ENCODE measurements at regions not wholly inside any gene's neighbourhood (a gene's known extent, or its start where the extent isn't known, plus 50 kb on each side); places are given as distances from the start of the nearest gene placed in this dataset.

DNA sequence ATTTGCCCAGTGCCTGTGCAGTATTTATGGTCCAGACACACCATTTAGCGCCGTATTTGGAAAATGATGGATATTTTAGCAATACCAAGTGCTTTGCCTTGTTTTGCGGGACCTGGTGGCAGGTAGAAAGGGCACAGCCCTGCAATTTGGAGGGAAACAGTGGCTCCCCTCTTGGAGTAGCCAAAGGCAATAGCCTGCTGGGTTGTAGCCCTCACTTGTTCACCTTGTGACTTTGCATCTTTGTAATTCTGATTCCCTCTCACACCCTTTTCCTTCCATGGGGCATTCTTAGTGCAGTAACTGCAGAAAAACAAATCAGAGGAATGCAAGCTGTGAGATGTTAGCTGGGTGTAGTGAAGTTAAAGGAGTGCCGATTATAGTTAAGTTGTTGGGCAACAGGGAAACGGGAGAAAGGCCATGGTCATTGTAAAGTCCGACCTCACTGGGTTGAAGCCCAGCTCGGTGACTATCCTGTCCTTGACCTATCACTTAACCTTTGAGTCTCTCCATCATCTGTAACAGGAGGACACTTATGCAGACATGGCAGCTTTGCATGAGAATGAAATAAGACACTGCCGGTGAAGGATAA lies 131.0 kb upstream of the KLHL25 start:
- H3K9me3 ChIP-seq (ENCODE audit: control insufficient read depth, low read length), result no peaks in the 10 kb centered on the region
- H3K23ac ChIP-seq (ENCODE audit: low read length in 2 of 2), result no peak overlapping the region
- H3K4ac ChIP-seq (ENCODE audit: low read depth in 1 of 2, low read length in 2 of 2), result no peak overlapping the region
- no peak overlapping the region for H2AK5ac ChIP-seq (ENCODE audit: low read length, severe bottlenecking)
- WGBS, result 66% methylated on average over 8 of the region's 8 CpGs
- no peak overlapping the region for H3K4me2 ChIP-seq (ENCODE audit: low read length, poor library complexity, severe bottlenecking)
- no peak overlapping the region for H3K27ac ChIP-seq (ENCODE audit: low read length, poor library complexity, severe bottlenecking)
- H3K4me1 ChIP-seq (ENCODE audit: control insufficient read depth, insufficient read depth, low read depth, low read length), result no peaks in the 10 kb centered on the region
- H2BK5ac ChIP-seq (ENCODE audit: low read depth, low read length, poor library complexity, severe bottlenecking), result no peak overlapping the region
- H3K18ac ChIP-seq (ENCODE audit: low read depth in 1 of 2, low read length in 2 of 2), result no peak overlapping the region
- no peak overlapping the region for H3K14ac ChIP-seq (ENCODE audit: low read length in 2 of 2)
- no peak overlapping the region for H2AFZ ChIP-seq (ENCODE audit: low read depth, low read length)
- H3K27me3 ChIP-seq (ENCODE audit: control insufficient read depth in 1 of 2, insufficient read depth in 1 of 2, low read length in 2 of 2), result no peaks in the 10 kb centered on the region
- no peak overlapping the region for H2BK15ac ChIP-seq (ENCODE audit: low read depth, poor library complexity, severe bottlenecking)
- no peak overlapping the region for H2BK12ac ChIP-seq (ENCODE audit: low read length in 2 of 2)
- H3K79me1 ChIP-seq (replicated peaks; ENCODE audit: low read length, poor library complexity, severe bottlenecking), result no peaks in the 10 kb centered on the region
- DNase-seq, result no peak
- H3K36me3 ChIP-seq (ENCODE audit: control insufficient read depth in 1 of 2, insufficient read depth in 2 of 2, low read depth in 1 of 2, low read length in 2 of 2), result no peaks in the 10 kb centered on the region
- no peak overlapping the region for H3K9ac ChIP-seq (ENCODE audit: low read length)
- no peak overlapping the region for H3K4me3 ChIP-seq (ENCODE audit: insufficient read depth in 1 of 2, low read depth in 1 of 2, low read length in 2 of 2)
- H4K91ac ChIP-seq (ENCODE audit: low read length), result no peak overlapping the region
- H2BK120ac ChIP-seq (ENCODE audit: low read depth, low read length), result no peak overlapping the region
- no peak overlapping the region for H4K8ac ChIP-seq (ENCODE audit: low read length)

DNA sequence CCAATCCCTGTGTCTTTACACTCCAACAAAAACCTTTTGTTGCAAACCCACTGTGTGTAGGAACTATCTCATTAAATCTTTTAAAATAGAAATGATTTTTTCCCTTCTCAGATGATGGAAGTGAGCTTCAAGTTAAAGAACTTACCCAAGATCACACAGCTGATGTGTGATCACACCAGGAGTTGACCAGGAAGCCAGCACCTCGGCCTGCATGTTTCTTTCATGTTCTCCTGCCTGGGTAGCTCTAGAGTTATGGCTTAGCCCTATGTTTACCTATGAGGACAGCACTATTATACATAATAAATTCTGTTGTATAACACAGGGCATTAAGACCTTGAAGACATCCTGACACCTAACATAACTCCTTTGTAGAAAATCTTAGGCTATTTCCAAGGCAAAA lies 132.1 kb upstream of the KLHL25 start:
- no peaks in the 10 kb centered on the region for H3K9me3 ChIP-seq (ENCODE audit: control insufficient read depth, low read length)
- no peak overlapping the region for H3K4me2 ChIP-seq (ENCODE audit: low read length, poor library complexity, severe bottlenecking)
- H3K14ac ChIP-seq (ENCODE audit: low read length in 2 of 2), result no peak overlapping the region
- no peak overlapping the region for H2AFZ ChIP-seq (ENCODE audit: low read depth, low read length)
- no peak overlapping the region for H3K4ac ChIP-seq (ENCODE audit: low read depth in 1 of 2, low read length in 2 of 2)
- H3K27ac ChIP-seq (ENCODE audit: low read length, poor library complexity, severe bottlenecking), result no peak overlapping the region
- H3K23ac ChIP-seq (ENCODE audit: low read length in 2 of 2), result no peak overlapping the region
- WGBS, result 40% methylated on average over 1 of the region's 1 CpG
- H3K18ac ChIP-seq (ENCODE audit: low read depth in 1 of 2, low read length in 2 of 2), result no peak overlapping the region
- no peak overlapping the region for H3K9ac ChIP-seq (ENCODE audit: low read length)
- no peak overlapping the region for H4K91ac ChIP-seq (ENCODE audit: low read length)
- H4K8ac ChIP-seq (ENCODE audit: low read length), result no peak overlapping the region
- no peak overlapping the region for H2BK5ac ChIP-seq (ENCODE audit: low read depth, low read length, poor library complexity, severe bottlenecking)
- H2BK15ac ChIP-seq (ENCODE audit: low read depth, poor library complexity, severe bottlenecking), result no peak overlapping the region
- H2BK120ac ChIP-seq (ENCODE audit: low read depth, low read length), result no peak overlapping the region
- H3K79me1 ChIP-seq (replicated peaks; ENCODE audit: low read length, poor library complexity, severe bottlenecking), result no peaks in the 10 kb centered on the region
- no peak overlapping the region for H2BK12ac ChIP-seq (ENCODE audit: low read length in 2 of 2)
- no peak overlapping the region for H2AK5ac ChIP-seq (ENCODE audit: low read length, severe bottlenecking)
- H3K36me3 ChIP-seq (ENCODE audit: control insufficient read depth in 1 of 2, insufficient read depth in 2 of 2, low read depth in 1 of 2, low read length in 2 of 2), result no peaks in the 10 kb centered on the region
- no peaks in the 10 kb centered on the region for H3K27me3 ChIP-seq (ENCODE audit: control insufficient read depth in 1 of 2, insufficient read depth in 1 of 2, low read length in 2 of 2)
- no peak for DNase-seq
- H3K4me3 ChIP-seq (ENCODE audit: insufficient read depth in 1 of 2, low read depth in 1 of 2, low read length in 2 of 2), result no peak overlapping the region
- no peaks in the 10 kb centered on the region for H3K4me1 ChIP-seq (ENCODE audit: control insufficient read depth, insufficient read depth, low read depth, low read length)

DNA sequence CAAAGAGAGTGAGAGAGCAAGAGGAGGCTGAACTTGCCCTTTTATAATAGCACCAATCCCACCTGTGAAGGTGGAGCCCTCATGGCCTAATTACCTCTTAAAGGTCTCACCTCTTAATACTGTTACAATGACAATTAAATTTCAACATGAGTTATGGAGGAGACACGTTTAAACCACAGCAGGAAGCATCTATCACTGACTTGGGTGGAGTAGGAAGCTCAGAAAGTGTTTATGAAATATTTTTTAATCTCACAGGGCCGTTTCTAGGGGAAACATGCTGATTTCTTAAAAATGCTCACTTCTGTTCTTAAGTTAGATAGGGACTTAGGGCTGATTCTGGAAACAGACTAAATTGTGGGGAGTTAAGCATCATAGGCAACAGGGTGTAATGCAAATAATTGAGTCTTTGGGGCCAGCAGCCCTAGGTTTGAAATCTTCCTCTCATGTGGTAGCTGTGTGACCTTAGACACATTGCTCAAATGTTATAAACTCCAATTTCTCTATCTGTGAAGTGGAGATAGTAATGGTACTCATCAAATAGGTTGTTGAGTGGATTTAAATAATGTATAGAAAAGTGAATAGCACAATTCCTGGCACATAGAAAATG lies 133.3 kb upstream of the KLHL25 start:
- H3K27ac ChIP-seq (ENCODE audit: low read length, poor library complexity, severe bottlenecking), result no peak overlapping the region
- H3K23ac ChIP-seq (ENCODE audit: low read length in 2 of 2), result no peak overlapping the region
- no peak overlapping the region for H2BK120ac ChIP-seq (ENCODE audit: low read depth, low read length)
- no peaks in the 10 kb centered on the region for H3K27me3 ChIP-seq (ENCODE audit: control insufficient read depth in 1 of 2, insufficient read depth in 1 of 2, low read length in 2 of 2)
- H3K9ac ChIP-seq (ENCODE audit: low read length), result no peak overlapping the region
- no peaks in the 10 kb centered on the region for H3K9me3 ChIP-seq (ENCODE audit: control insufficient read depth, low read length)
- no peak overlapping the region for H3K14ac ChIP-seq (ENCODE audit: low read length in 2 of 2)
- 37% methylated on average over 2 of the region's 2 CpGs for WGBS
- no peak for DNase-seq
- no peak overlapping the region for H2BK5ac ChIP-seq (ENCODE audit: low read depth, low read length, poor library complexity, severe bottlenecking)
- H2BK15ac ChIP-seq (ENCODE audit: low read depth, poor library complexity, severe bottlenecking), result no peak overlapping the region
- no peak overlapping the region for H2AK5ac ChIP-seq (ENCODE audit: low read length, severe bottlenecking)
- H4K91ac ChIP-seq (ENCODE audit: low read length), result no peak overlapping the region
- H3K4me2 ChIP-seq (ENCODE audit: low read length, poor library complexity, severe bottlenecking), result no peak overlapping the region
- H3K4ac ChIP-seq (ENCODE audit: low read depth in 1 of 2, low read length in 2 of 2), result no peak overlapping the region
- no peak overlapping the region for H3K4me3 ChIP-seq (ENCODE audit: insufficient read depth in 1 of 2, low read depth in 1 of 2, low read length in 2 of 2)
- no peak overlapping the region for H3K18ac ChIP-seq (ENCODE audit: low read depth in 1 of 2, low read length in 2 of 2)
- H3K4me1 ChIP-seq (ENCODE audit: control insufficient read depth, insufficient read depth, low read depth, low read length), result no peaks in the 10 kb centered on the region
- no peaks in the 10 kb centered on the region for H3K79me1 ChIP-seq (replicated peaks; ENCODE audit: low read length, poor library complexity, severe bottlenecking)
- H3K36me3 ChIP-seq (ENCODE audit: control insufficient read depth in 1 of 2, insufficient read depth in 2 of 2, low read depth in 1 of 2, low read length in 2 of 2), result no peaks in the 10 kb centered on the region
- no peak overlapping the region for H4K8ac ChIP-seq (ENCODE audit: low read length)
- H2BK12ac ChIP-seq (ENCODE audit: low read length in 2 of 2), result no peak overlapping the region
- H2AFZ ChIP-seq (ENCODE audit: low read depth, low read length), result no peak overlapping the region

- Histone ChIP-seq H3K4me1 (ENCODE audit: control insufficient read depth, insufficient read depth, low read depth, low read length) (no peaks in the 10 kb centered on the region), H3K4ac (ENCODE audit: low read depth in 1 of 2, low read length in 2 of 2) (no peak overlapping the region), H3K27me3 (ENCODE audit: control insufficient read depth in 1 of 2, insufficient read depth in 1 of 2, low read length in 2 of 2) (peaks cover 0 to under 1% of the 10 kb centered on the region in 2 experiments), H4K8ac (ENCODE audit: low read length) (no peak overlapping the region), H3K14ac (ENCODE audit: low read length in 2 of 2) (no peak overlapping the region), H4K91ac (ENCODE audit: low read length) (no peak overlapping the region), H3K27ac (ENCODE audit: low read length, poor library complexity, severe bottlenecking) (no peak overlapping the region), H3K36me3 (ENCODE audit: control insufficient read depth in 1 of 2, insufficient read depth in 2 of 2, low read depth in 1 of 2, low read length in 2 of 2) (no peaks in the 10 kb centered on the region), H2AFZ (ENCODE audit: low read depth, low read length) (no peak overlapping the region), H3K18ac (ENCODE audit: low read depth in 1 of 2, low read length in 2 of 2) (no peak overlapping the region), H2BK5ac (ENCODE audit: low read depth, low read length, poor library complexity, severe bottlenecking) (no peak overlapping the region), H2BK120ac (ENCODE audit: low read depth, low read length) (no peak overlapping the region), H3K4me3 (ENCODE audit: insufficient read depth in 1 of 2, low read depth in 1 of 2, low read length in 2 of 2) (no peak overlapping the region), H3K9me3 (ENCODE audit: control insufficient read depth, low read length) (no peaks in the 10 kb centered on the region), H3K9ac (ENCODE audit: low read length) (no peak overlapping the region), H3K79me1 (replicated peaks; ENCODE audit: low read length, poor library complexity, severe bottlenecking) (no peaks in the 10 kb centered on the region), H2AK5ac (ENCODE audit: low read length, severe bottlenecking) (no peak overlapping the region), H2BK15ac (ENCODE audit: low read depth, poor library complexity, severe bottlenecking) (no peak overlapping the region), H2BK12ac (ENCODE audit: low read length in 2 of 2) (no peak overlapping the region), H3K23ac (ENCODE audit: low read length in 2 of 2) (no peak overlapping the region), H3K4me2 (ENCODE audit: low read length, poor library complexity, severe bottlenecking) (no peak overlapping the region)
- DNase-seq, result no peak
- WGBS, result 100% methylated on average over 1 of the region's 1 CpG
These were observed 135.1 kb upstream of the KLHL25 start for GRCh38 chr15:85929786-85930185.
